Activated CD4-positive, alpha-beta T cell treated with anti-CD3 and anti-CD28 coated beads for 48 hours (primary cell): ENCODE measurements at regions not wholly inside any gene's neighbourhood (a gene's known extent, or its start where the extent isn't known, plus 50 kb on each side); places are given as distances from the start of the nearest gene placed in this dataset.
"Not testable (repeated sequence)": the region's sequence is repeated elsewhere in the genome, so short reads cannot be mapped to it uniquely, and the experiment has no call there.

ENCODE experiments used
- DNase-seq: peaks from one replicate; pipeline ENCODE4 v3.0.0-alpha.2; 2020

GRCh38 chr10:87300163-87300562, 57.4 kb upstream of the NUTM2D start:
- DNase-seq: not testable (repeated sequence)

DNA sequence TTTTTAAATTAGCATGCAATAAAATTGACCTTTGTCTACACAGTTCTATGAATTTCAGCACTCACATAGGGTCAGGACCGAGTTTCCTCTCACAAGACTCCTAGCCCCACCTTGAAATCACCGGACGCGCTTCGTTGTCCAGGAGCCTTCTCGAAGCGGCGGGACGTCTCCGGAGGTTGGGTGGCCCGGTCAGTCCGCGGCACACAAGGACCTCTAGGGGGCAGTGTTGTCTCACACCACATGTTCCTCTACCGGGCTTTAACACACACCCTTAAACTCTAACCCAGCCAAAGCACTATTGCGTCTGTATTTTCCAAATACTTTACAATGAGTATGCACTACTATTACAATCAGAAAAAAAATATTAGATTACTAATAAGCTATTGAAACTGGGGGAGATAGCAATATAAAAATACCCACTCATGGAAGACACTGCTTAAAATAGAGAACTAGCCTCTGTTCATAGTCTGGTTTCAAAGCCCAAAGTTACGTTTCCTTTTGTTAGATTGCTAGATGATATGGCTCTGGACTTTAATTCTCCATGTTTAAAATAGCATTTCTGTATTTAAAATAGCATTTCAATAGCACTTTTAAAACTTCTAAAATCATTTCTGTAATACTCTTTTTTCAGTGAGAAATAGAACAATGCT, 56.0 kb upstream of the NUTM2D start:
- DNase-seq: peak; percentile 45

DNA sequence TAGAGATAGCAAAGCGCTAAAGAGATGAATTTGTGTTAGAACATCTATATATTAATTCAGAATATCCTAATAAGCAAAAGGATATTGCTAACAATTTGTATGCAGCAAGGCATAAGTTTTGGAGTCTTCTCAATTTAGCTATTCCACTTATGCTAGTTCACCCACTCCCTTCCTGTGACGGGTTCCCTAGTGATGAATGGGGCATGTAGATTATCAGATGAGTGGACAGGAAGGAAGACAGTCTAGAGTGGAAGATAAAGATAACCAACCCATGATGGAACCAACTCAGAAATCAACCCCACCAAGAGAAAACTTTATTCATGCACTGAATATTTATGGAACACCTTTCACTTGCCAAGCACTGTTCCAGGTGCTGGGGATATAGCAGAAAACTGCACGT, 55.4 kb upstream of the NUTM2D start:
- DNase-seq: not testable (repeated sequence)

- not testable (repeated sequence) for DNase-seq
These were observed 53.8 kb upstream of the NUTM2D start for GRCh38 chr10:87303707-87304106.

DNA sequence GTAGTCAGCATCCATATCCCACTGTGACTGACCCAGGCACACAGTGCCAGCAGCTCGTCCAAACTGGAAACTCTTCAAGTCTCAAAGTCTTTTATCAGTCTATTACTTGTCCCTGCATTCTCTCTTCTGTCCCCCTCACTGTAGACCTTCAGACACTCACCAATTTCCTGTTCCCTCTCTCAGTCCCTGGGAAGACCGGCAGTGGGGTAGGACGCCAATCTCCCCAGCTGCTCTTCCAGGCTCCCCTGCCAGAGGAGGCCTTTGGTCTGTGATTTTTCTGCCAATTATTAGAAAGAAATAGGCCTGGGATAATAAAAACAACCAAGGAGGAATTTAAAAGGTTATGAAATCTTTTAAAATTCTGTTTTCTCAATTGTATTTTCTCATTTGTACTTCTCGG, 50.9 kb upstream of the NUTM2D start:
- DNase-seq: not testable (repeated sequence)
